ENCODE measurements at regions not wholly inside any gene's neighbourhood (a gene's known extent, or its start where the extent isn't known, plus 50 kb on each side); places are given as distances from the start of the nearest gene placed in this dataset.

DNA sequence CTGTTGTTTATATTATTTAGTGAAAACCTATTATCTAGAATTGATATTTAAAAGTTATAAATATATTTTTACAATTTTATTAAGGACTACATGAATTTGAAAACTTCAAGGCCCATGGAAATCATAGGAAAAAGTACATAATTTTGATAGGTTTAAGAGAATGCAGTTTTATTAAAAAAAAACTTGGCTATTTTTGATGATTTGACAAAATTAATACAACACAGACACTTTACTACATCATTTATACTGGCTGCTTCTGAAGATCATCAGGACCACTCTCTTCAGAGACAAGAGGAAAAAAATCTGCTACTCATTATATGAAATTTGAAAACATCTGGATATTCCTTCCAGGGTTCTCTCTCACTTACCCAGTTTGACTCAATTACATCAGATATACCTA, 637.7 kb downstream of the BCKDHB start:
- no peak for TF ChIP-seq CTCF (IDR thresholded peaks at IDR 0.05)
- no peak for TF ChIP-seq POLR2A (IDR thresholded peaks at IDR 0.05)

All from lower leg skin (tissue), 3 donors.